ENCODE measurements at regions not wholly inside any gene's neighbourhood (a gene's known extent, or its start where the extent isn't known, plus 50 kb on each side); places are given as distances from the start of the nearest gene placed in this dataset.

DNA sequence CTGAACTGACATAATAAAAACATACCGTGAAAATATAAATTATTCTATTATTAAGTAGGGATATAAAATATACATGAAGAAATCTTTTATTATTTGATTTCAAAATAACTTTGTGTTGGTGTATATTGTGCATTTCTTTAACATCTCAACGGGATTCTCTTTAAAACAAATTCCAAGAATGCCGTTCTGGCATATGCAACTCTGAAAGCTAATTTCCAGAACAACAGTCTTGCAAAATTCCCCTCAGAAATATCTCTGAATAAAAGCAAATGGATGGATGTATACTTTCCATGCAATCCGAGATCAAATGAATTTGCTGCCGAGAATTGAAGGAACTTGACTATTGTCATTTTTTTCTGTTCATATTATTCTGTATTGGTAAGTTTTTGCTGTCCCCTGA, 1579.8 kb downstream of the PCDH9 start:
- no peaks in the 10 kb centered on the region for H3K9me3 ChIP-seq
- DNase-seq (ENCODE audit: low spot score) = no peak
- H3K4me3 ChIP-seq = no peak overlapping the region
- no peak overlapping the region for H3K27ac ChIP-seq
- WGBS = 81% methylated on average over 5 of the region's 5 CpGs
- no peaks in the 10 kb centered on the region for H3K36me3 ChIP-seq
- no peaks in the 10 kb centered on the region for H3K27me3 ChIP-seq (replicated peaks; ENCODE audit: insufficient read depth)
- intact Hi-C loops (cut with DNase I) = loop anchor here (10.0 kb wide), 1 partner anchor 1574 kb away; no protein-coding TSS in a partner anchor
- no peak for TF ChIP-seq POLR2A (IDR thresholded peaks at IDR 0.05)
- no peak for TF ChIP-seq POLR2AphosphoS5 (IDR thresholded peaks at IDR 0.05)
- TF ChIP-seq, protein P1, sequence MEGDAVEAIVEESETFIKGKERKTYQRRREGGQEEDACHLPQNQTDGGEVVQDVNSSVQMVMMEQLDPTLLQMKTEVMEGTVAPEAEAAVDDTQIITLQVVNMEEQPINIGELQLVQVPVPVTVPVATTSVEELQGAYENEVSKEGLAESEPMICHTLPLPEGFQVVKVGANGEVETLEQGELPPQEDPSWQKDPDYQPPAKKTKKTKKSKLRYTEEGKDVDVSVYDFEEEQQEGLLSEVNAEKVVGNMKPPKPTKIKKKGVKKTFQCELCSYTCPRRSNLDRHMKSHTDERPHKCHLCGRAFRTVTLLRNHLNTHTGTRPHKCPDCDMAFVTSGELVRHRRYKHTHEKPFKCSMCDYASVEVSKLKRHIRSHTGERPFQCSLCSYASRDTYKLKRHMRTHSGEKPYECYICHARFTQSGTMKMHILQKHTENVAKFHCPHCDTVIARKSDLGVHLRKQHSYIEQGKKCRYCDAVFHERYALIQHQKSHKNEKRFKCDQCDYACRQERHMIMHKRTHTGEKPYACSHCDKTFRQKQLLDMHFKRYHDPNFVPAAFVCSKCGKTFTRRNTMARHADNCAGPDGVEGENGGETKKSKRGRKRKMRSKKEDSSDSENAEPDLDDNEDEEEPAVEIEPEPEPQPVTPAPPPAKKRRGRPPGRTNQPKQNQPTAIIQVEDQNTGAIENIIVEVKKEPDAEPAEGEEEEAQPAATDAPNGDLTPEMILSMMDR (IDR thresholded peaks at IDR 0.05) = no peak
- H3K4me1 ChIP-seq (replicated peaks) = no peaks in the 10 kb centered on the region

DNA sequence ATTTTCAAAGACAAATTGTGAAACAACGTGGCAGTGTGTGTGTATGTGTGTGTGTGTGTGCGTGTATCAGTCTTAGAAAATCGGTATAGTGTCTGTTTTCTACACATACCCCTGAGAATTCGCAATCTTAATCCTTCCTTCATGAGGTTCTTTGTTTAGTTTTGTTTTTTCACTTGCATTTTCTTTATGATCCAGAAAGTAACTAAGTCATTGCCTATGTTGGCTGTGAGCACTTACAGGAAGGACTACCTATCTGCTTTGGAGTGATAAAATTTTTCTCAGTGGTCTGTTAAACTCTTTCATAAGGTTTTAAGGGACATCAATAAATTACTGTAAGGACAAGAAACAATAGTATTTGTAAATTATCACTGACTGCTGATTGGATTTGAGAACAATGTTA, 1587.1 kb downstream of the PCDH9 start:
- 78% methylated on average over 4 of the region's 4 CpGs for WGBS
- intact Hi-C loops (cut with DNase I) = no loop called here
- Histone ChIP-seq H3K4me3 (no peak overlapping the region), H3K36me3 (no peaks in the 10 kb centered on the region), H3K27ac (no peak overlapping the region), H3K4me1 (replicated peaks) (no peaks in the 10 kb centered on the region), H3K9me3 (no peaks in the 10 kb centered on the region), H3K27me3 (replicated peaks; ENCODE audit: insufficient read depth) (no peaks in the 10 kb centered on the region)
- DNase-seq (ENCODE audit: low spot score) = no peak
- no peak for TF ChIP-seq POLR2AphosphoS5 (IDR thresholded peaks at IDR 0.05)
- no peak for TF ChIP-seq POLR2A (IDR thresholded peaks at IDR 0.05)
- TF ChIP-seq, protein P1 (IDR thresholded peaks at IDR 0.05) = no peak

DNA sequence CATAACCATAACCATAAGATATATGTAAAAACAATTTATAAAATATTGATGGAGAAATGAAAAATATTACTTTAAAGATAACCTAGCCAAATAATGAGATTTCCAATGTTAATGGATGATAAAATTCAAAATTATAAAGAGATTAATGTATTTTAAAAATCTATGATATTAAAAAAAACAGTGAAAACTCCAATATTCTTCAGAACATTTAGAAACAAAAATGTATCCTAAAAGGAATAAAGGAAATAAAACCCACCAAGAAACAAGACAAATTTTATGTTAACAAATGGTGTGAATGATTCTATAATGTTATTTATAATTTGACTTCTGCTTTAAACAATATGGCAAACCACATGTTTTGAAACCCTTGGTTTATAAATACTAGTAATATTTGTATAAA, 1587.8 kb downstream of the PCDH9 start:
- H3K36me3 ChIP-seq = no peaks in the 10 kb centered on the region
- H3K27ac ChIP-seq = no peak overlapping the region
- H3K4me1 ChIP-seq (replicated peaks) = no peaks in the 10 kb centered on the region
- intact Hi-C loops (cut with DNase I) = no loop called here
- no peak overlapping the region for H3K4me3 ChIP-seq
- no peak for TF ChIP-seq POLR2AphosphoS5 (IDR thresholded peaks at IDR 0.05)
- H3K27me3 ChIP-seq (replicated peaks; ENCODE audit: insufficient read depth) = no peaks in the 10 kb centered on the region
- no peaks in the 10 kb centered on the region for H3K9me3 ChIP-seq
- DNase-seq (ENCODE audit: low spot score) = no peak

DNA sequence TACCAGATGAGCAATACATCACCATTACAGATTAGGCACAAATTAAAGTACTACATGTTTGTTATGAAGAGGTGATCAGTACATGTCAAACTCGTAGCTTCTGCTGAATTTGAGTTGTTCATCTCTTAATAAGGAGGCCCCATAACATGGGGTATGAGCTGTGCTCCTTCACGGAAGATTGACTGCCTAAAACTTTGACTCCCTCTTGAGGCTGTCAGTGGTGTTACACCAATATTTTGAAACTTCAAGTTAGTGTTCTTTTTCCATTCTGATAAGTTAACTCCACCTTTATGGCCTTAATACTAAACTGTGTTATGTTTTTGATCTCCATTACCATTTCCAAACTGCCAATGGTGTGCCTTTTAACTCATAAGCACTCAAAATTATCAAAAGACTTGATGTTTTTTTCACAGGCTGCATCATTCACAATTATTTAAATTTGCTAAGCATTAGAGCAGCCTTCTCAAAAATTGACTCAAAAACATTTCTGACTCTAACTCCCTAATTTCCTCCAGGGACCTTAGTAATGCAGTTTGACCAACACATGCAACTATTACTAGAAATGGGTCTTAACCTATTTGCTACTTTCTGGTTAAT, 1591.5 kb downstream of the PCDH9 start:
- WGBS = 30% methylated on average over 2 of the region's 2 CpGs
- no peaks in the 10 kb centered on the region for H3K27me3 ChIP-seq (replicated peaks; ENCODE audit: insufficient read depth)
- H3K27ac ChIP-seq = no peak overlapping the region
- H3K9me3 ChIP-seq = no peaks in the 10 kb centered on the region
- no peaks in the 10 kb centered on the region for H3K36me3 ChIP-seq
- no peak overlapping the region for H3K4me3 ChIP-seq
- DNase-seq (ENCODE audit: low spot score) = no peak
- TF ChIP-seq POLR2A (IDR thresholded peaks at IDR 0.05) = no peak
- TF ChIP-seq, protein P1 (IDR thresholded peaks at IDR 0.05) = peak in 3 of 4 experiments; percentile 11 to 39 (median 34)
- intact Hi-C loops (cut with DNase I) = no loop called here
- H3K4me1 ChIP-seq (replicated peaks) = no peaks in the 10 kb centered on the region

DNA sequence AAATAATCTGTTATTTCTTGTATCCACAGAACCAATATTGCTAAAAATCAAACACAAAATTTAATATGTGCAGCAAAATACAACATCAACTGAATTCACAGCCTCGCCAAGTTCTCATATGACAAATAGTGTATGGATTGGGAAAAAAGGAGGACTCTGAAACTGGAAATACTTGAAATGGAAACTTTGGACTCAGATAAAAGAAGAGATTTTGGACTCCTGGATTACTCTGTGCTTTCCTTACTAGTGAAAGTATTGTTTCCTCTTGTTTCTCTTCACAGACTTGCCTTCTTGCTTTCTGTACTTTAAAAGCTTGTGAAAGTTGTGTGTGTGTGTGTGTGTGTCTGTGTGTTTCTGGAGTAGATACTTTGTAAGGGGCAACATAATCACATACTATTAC, 1596.3 kb downstream of the PCDH9 start:
- Histone ChIP-seq H3K36me3 (no peaks in the 10 kb centered on the region), H3K9me3 (no peaks in the 10 kb centered on the region), H3K27ac (no peak overlapping the region), H3K4me1 (replicated peaks) (no peaks in the 10 kb centered on the region), H3K27me3 (replicated peaks; ENCODE audit: insufficient read depth) (no peaks in the 10 kb centered on the region), H3K4me3 (no peak overlapping the region)
- intact Hi-C loops (cut with DNase I) = no loop called here
- TF ChIP-seq POLR2AphosphoS5 (IDR thresholded peaks at IDR 0.05) (no peak), POLR2A (IDR thresholded peaks at IDR 0.05) (no peak)
- TF ChIP-seq, protein P1 (IDR thresholded peaks at IDR 0.05) = no peak
- 40% methylated on average over 1 of the region's 1 CpG for WGBS
- no peak for DNase-seq (ENCODE audit: low spot score)

Measured in prostate gland (tissue), 2 donors.